ENCODE measurements at regions not wholly inside any gene's neighbourhood (a gene's known extent, or its start where the extent isn't known, plus 50 kb on each side); places are given as distances from the start of the nearest gene placed in this dataset.

GRCh38 chr2:16855183-16855582 lies 189.5 kb upstream of the CYRIA start:
- TF ChIP-seq CTCF (IDR thresholded peaks at IDR 0.05; ENCODE audit: low read length) (no peak), EZH2phosphoT487 (IDR thresholded peaks at IDR 0.05; ENCODE audit: low read length) (no peak), EZH2 (optimal IDR thresholded peaks at IDR 0.05; ENCODE audit: low read depth, low read length) (no peak)
